ENCODE measurements at regions not wholly inside any gene's neighbourhood (a gene's known extent, or its start where the extent isn't known, plus 50 kb on each side); places are given as distances from the start of the nearest gene placed in this dataset.
"Not testable (repeated sequence)": the region's sequence is repeated elsewhere in the genome, so short reads cannot be mapped to it uniquely, and the experiment has no call there.

DNA sequence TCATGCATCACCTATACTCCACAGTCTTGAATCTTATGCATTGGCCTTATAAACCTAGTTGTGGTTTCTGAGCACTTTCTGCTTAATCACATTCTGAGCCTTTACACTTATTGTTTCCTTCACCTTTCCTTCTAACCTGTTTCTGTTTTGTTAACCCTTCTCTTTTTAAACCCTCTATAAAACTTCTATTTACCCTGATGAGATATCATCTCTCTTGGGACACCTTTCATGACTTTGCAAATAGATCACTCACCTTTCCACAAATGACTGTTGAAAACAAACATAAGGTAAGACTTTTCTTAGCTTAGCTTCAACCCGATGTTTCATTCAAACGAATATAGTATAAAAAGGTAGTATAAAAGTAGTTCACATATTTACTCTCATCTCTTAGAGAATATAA is 483.6 kb downstream of the FAM181B start:
- in situ Hi-C loops (cut with MboI; ENCODE audit: low pct_unique_long_range_greater_than_20kb, low sequenced_read_pairs) = no loop called here
- no peak for DNase-seq

DNA sequence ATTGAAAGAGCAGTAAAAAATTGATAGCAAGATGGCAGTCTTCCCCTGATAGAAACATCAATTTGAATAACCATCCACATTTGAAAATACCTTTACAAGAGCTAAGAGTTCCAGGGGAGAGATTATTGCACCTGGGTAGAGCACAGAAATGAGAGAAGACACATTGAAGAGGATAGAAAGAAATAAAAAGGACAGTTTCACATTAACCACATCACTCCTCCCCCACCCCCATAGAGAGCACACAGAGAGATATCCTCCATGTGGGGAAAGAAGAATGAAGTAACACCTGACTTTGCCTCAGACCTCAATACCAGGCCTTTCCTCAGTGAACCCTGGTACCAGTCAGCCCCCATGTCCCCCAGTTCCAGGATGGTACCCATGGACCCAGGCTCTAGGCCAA is 486.7 kb downstream of the FAM181B start:
- in situ Hi-C loops (cut with MboI; ENCODE audit: low pct_unique_long_range_greater_than_20kb, low sequenced_read_pairs) = no loop called here
- no peak for DNase-seq

- in situ Hi-C loops (cut with MboI; ENCODE audit: low pct_unique_long_range_greater_than_20kb, low sequenced_read_pairs) = no loop called here
- no peak for DNase-seq
These were observed 494.2 kb downstream of the FAM181B start for GRCh38 chr11:82239498-82239897.

DNA sequence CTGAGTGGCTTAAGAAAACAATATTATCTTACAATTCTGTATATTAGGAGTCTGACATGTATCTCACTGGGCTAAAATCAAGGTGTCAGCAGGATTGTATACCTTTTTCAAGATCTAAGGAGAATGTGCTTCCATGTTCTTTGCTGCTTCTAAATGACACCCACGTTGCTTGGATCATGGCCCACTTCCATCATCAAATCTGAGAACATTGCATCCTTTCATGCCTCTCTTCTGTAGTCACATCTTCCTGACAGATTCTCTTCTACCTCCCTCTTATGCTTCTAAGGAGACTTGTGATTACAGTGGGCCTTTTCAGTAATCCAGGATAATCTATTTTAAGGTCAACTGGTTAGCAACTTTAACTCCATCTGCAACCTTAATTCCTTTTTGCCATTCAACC is 499.4 kb downstream of the FAM181B start:
- in situ Hi-C loops (cut with MboI; ENCODE audit: low pct_unique_long_range_greater_than_20kb, low sequenced_read_pairs) = no loop called here
- no peak for DNase-seq

GRCh38 chr11:82233201-82233600 is 500.5 kb downstream of the FAM181B start:
- in situ Hi-C loops (cut with MboI; ENCODE audit: low pct_unique_long_range_greater_than_20kb, low sequenced_read_pairs) = no loop called here
- no peak for DNase-seq

GRCh38 chr11:82229341-82229740 is 504.3 kb downstream of the FAM181B start:
- DNase-seq = peak; percentile 10
- in situ Hi-C loops (cut with MboI; ENCODE audit: low pct_unique_long_range_greater_than_20kb, low sequenced_read_pairs) = no loop called here

DNA sequence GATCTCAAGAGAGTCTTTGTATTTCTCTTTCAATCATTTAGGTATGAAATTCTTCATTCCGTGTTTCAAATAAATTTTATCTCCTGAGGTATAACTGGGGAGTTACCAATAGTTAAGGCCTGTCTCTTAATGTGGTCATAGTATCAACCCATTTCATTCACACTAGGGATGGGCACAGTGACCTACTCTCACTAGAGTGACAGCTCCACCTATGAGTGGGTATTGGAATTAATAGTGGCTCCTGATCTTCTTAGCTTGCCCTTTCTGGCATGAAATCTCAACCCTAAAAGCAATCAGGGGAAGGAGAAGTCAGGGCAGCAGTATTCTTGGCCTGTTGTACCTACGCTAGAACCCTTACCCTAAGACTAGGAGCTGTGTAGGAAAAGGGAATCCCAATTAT is 507.7 kb downstream of the FAM181B start:
- in situ Hi-C loops (cut with MboI; ENCODE audit: low pct_unique_long_range_greater_than_20kb, low sequenced_read_pairs) = no loop called here
- no peak for DNase-seq

GRCh38 chr11:82225502-82225901 is 508.2 kb downstream of the FAM181B start:
- DNase-seq = no peak
- in situ Hi-C loops (cut with MboI; ENCODE audit: low pct_unique_long_range_greater_than_20kb, low sequenced_read_pairs) = no loop called here

GRCh38 chr11:82216927-82217570 is 516.6 kb downstream of the FAM181B start:
- DNase-seq = no peak
- in situ Hi-C loops (cut with MboI; ENCODE audit: low pct_unique_long_range_greater_than_20kb, low sequenced_read_pairs) = no loop called here

GRCh38 chr11:82210011-82210410 is 523.7 kb downstream of the FAM181B start:
- no peak for DNase-seq
- in situ Hi-C loops (cut with MboI; ENCODE audit: low pct_unique_long_range_greater_than_20kb, low sequenced_read_pairs) = no loop called here

GRCh38 chr11:82195283-82195682 is 538.4 kb downstream of the FAM181B start:
- in situ Hi-C loops (cut with MboI; ENCODE audit: low pct_unique_long_range_greater_than_20kb, low sequenced_read_pairs) = no loop called here
- no peak for DNase-seq

- no peak for DNase-seq
- in situ Hi-C loops (cut with MboI; ENCODE audit: low pct_unique_long_range_greater_than_20kb, low sequenced_read_pairs) = no loop called here
These were observed 539.1 kb downstream of the FAM181B start for GRCh38 chr11:82194521-82194920.

DNA sequence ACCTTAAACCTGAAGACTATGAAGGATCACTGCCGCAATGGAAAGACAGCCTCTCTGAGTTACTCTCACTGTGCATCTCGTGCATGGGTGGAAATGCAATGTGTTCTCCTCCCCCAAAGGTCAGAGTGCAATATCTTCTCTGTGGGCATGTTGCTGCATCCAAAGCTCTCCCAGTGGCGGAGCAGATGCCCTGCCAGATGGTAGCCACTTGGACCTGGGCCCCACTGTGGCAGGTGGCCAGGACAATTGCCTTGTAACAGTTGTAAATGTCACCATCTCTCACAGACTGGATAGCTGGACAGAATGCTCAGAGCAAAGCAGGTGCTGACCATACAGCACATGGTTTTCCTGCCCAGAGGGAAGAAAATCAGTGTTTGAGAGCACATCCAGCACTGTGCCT is 542.0 kb downstream of the FAM181B start:
- in situ Hi-C loops (cut with MboI; ENCODE audit: low pct_unique_long_range_greater_than_20kb, low sequenced_read_pairs) = no loop called here
- DNase-seq = no peak

GRCh38 chr11:82185925-82186324 is 547.7 kb downstream of the FAM181B start:
- in situ Hi-C loops (cut with MboI; ENCODE audit: low pct_unique_long_range_greater_than_20kb, low sequenced_read_pairs) = no loop called here
- DNase-seq = no peak

- DNase-seq = no peak
- in situ Hi-C loops (cut with MboI; ENCODE audit: low pct_unique_long_range_greater_than_20kb, low sequenced_read_pairs) = no loop called here
These were observed 548.7 kb downstream of the FAM181B start for GRCh38 chr11:82184966-82185365.

DNA sequence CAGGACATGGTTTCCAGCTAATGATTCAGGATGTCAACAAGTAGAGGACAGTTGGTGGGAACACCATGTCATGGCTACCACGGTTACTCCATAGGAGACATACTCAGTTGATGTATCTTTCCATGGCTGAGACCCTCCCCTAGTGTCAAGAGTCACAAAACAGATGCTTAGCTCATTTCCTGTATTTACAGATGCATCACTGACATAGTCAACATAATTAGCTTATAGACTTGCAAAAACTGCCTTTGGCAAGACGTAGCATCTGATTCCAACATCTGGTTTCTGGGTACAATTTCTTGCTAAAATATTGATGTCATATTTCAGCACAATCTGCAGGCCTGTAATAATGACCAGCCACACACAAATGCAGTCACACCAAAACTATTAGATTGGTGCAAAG is 550.3 kb downstream of the FAM181B start:
- no peak for DNase-seq
- in situ Hi-C loops (cut with MboI; ENCODE audit: low pct_unique_long_range_greater_than_20kb, low sequenced_read_pairs) = no loop called here

GRCh38 chr11:82182697-82183096 is 551.0 kb downstream of the FAM181B start:
- DNase-seq; in situ Hi-C loops (cut with MboI; ENCODE audit: low pct_unique_long_range_greater_than_20kb, low sequenced_read_pairs): not testable (repeated sequence)

- DNase-seq; in situ Hi-C loops (cut with MboI; ENCODE audit: low pct_unique_long_range_greater_than_20kb, low sequenced_read_pairs): not testable (repeated sequence)
These were observed 551.9 kb downstream of the FAM181B start for GRCh38 chr11:82181796-82182195.

DNA sequence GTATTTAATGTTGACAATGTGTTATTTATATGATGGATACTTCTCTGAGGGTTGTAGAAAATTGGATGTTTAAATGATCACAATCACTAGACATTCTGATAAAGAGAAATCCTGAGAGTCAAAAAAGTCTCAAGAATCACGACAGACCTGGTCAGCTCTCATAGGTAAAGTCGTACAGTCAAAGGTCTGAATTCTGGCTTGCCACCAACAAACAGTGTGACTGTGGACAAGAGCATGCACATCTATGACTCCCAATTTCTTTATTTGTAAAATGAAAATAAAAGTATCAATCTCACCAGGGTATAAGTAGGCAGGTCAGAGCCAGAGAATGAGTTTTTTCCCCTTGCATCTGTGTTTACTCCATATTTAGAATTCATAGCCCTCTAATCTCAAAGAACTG is 556.7 kb downstream of the FAM181B start:
- DNase-seq = no peak
- in situ Hi-C loops (cut with MboI; ENCODE audit: low pct_unique_long_range_greater_than_20kb, low sequenced_read_pairs) = no loop called here

- DNase-seq = no peak
- in situ Hi-C loops (cut with MboI; ENCODE audit: low pct_unique_long_range_greater_than_20kb, low sequenced_read_pairs) = no loop called here
These were observed 557.3 kb downstream of the FAM181B start for GRCh38 chr11:82176365-82176764.

DNA sequence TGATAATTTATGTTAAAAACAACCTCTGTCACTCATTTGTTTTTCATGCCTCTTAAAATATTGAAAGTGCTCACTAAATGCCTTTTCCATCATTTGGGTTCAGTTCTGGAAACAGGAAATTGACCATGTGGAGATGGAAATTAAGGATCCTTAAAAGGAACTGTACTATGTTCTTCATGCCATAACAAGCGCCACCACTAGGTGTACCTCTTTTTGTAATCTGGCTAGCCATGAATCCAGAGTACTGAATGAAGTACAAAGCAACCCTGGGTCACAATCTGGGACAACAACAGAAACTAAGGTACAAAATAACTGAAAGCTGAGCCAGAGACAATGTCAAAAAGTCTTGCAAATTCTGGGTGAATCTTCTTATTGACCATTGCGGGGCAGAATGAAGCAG is 559.1 kb downstream of the FAM181B start:
- DNase-seq = peak; percentile 3
- in situ Hi-C loops (cut with MboI; ENCODE audit: low pct_unique_long_range_greater_than_20kb, low sequenced_read_pairs) = no loop called here

- no peak for DNase-seq
- in situ Hi-C loops (cut with MboI; ENCODE audit: low pct_unique_long_range_greater_than_20kb, low sequenced_read_pairs) = no loop called here
These were observed 586.9 kb downstream of the FAM181B start for GRCh38 chr11:82146789-82147188.
